ENCODE measurements at regions not wholly inside any gene's neighbourhood (a gene's known extent, or its start where the extent isn't known, plus 50 kb on each side); places are given as distances from the start of the nearest gene placed in this dataset.

DNA sequence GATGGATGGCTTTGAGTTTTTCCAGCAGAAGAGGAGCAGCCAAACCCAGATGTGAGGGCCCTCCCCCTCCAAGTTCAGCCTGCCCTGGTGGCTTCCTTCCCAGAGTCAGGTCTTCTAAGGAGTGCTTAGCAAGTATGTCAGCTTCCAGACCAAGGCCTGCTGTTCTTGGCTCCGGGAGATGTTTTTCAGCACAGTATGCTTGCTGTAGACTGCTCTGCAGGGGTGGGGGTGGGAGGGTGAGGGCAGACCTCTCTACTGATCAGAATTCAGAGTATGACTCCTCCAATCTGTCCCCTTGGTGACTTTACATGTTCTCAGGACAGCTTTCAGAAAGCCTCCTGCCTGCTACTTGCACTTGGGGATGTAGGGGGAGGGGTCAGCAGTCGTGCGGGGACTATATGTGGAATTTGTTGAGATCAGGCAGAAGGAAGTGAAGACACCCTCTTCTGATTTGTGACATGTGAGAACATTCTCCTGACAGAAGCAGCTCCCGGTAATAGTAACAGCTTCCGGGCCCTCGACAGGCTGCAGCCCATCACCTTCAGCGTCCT lies 516.4 kb upstream of the ZMIZ1 start:
- Mint-ChIP-seq H3K27me3 (ENCODE audit: unreplicated experiment) (no peaks in the 10 kb centered on the region), H3K36me3 (ENCODE audit: low read depth, unreplicated experiment) (peaks cover 16% of the 10 kb centered on the region), H3K27ac (ENCODE audit: unreplicated experiment) (peak overlapping the region; percentile 85), H3K4me3 (ENCODE audit: unreplicated experiment) (no peak overlapping the region), H3K4me1 (ENCODE audit: unreplicated experiment) (peaks cover 34% of the 10 kb centered on the region), H3K9me3 (ENCODE audit: unreplicated experiment) (peaks cover 7% of the 10 kb centered on the region)
- TF ChIP-seq CTCF (IDR thresholded peaks at IDR 0.05; ENCODE audit: unreplicated experiment): no peak
- DNase-seq (ENCODE audit: low spot score): no peak

DNA sequence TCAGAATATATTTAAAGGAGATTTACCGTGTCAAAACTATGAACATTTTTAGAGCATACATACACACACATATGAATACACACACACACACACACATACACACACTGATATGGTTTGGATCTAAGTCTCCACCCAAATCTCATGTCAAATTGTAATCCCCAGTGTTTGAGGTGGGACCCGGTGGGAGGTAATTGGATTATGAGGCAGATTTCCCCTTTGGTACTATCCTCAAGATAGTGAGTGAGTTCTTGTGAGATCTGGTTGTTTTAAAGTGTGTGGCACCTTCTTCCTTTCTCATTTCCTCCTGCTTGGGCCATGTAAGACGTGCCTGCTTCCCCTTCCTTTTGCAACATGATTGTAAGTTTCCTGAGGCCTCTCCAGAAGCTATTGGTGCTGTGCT lies 515.0 kb upstream of the ZMIZ1 start:
- H3K4me3 Mint-ChIP-seq (ENCODE audit: unreplicated experiment): no peak overlapping the region
- no peaks in the 10 kb centered on the region for H3K27me3 Mint-ChIP-seq (ENCODE audit: unreplicated experiment)
- H3K27ac Mint-ChIP-seq (ENCODE audit: unreplicated experiment): no peak overlapping the region
- H3K9me3 Mint-ChIP-seq (ENCODE audit: unreplicated experiment): peaks cover 7% of the 10 kb centered on the region
- DNase-seq (ENCODE audit: low spot score): no peak
- H3K4me1 Mint-ChIP-seq (ENCODE audit: unreplicated experiment): peaks cover 28% of the 10 kb centered on the region
- no peak for TF ChIP-seq CTCF (IDR thresholded peaks at IDR 0.05; ENCODE audit: unreplicated experiment)
- peaks cover 7% of the 10 kb centered on the region for H3K36me3 Mint-ChIP-seq (ENCODE audit: low read depth, unreplicated experiment)

- H3K27ac Mint-ChIP-seq (ENCODE audit: unreplicated experiment): no peak overlapping the region
- no peak for TF ChIP-seq CTCF (IDR thresholded peaks at IDR 0.05; ENCODE audit: unreplicated experiment)
- no peak overlapping the region for H3K4me3 Mint-ChIP-seq (ENCODE audit: unreplicated experiment)
- no peaks in the 10 kb centered on the region for H3K27me3 Mint-ChIP-seq (ENCODE audit: unreplicated experiment)
- peaks cover 7% of the 10 kb centered on the region for H3K9me3 Mint-ChIP-seq (ENCODE audit: unreplicated experiment)
- H3K36me3 Mint-ChIP-seq (ENCODE audit: low read depth, unreplicated experiment): peaks cover 7% of the 10 kb centered on the region
- DNase-seq (ENCODE audit: low spot score): no peak
- peaks cover 28% of the 10 kb centered on the region for H3K4me1 Mint-ChIP-seq (ENCODE audit: unreplicated experiment)
Observed at GRCh38 chr10:78555128-78555527, 513.6 kb upstream of the ZMIZ1 start.

DNA sequence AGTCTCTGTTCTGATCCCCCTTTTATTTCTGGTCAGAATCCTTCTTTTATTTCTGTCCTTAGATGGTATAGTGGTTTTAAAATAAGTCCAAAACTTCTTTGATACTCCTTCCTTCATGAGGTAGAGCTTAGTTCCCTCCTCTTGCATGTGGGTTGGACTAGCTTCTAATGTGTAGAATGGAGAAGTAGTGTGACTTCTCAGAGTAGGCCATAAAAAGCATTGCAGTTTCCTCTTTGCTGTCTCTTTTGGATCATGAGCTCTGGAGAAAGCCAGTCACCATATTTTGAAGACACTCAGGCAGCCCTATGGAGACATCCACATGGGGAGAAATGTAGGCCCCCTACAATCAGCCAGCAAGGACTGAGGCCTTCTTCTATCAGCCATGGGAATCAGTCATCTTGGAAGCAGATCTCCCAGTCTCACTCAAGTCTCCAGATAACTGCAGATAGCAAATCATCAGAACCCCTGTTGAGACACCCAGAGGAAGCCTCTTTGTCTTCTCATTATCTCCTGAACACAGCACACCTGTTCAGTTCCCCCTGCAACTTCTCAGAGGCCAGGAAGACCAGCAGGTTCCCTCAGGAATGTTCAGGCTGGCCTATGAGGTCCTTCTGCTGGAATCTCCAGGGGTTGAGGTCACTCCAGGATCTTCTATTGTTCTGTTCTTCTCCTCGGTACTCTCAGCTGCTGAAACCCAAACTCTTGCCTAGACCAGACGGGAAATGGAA lies 511.9 kb upstream of the ZMIZ1 start:
- Mint-ChIP-seq H3K4me3 (ENCODE audit: unreplicated experiment) (no peak overlapping the region), H3K27ac (ENCODE audit: unreplicated experiment) (no peak overlapping the region), H3K4me1 (ENCODE audit: unreplicated experiment) (peaks cover 16% of the 10 kb centered on the region), H3K36me3 (ENCODE audit: low read depth, unreplicated experiment) (peaks cover 7% of the 10 kb centered on the region), H3K27me3 (ENCODE audit: unreplicated experiment) (no peaks in the 10 kb centered on the region), H3K9me3 (ENCODE audit: unreplicated experiment) (peaks cover 7% of the 10 kb centered on the region)
- DNase-seq (ENCODE audit: low spot score): no peak
- TF ChIP-seq CTCF (IDR thresholded peaks at IDR 0.05; ENCODE audit: unreplicated experiment): no peak

- Mint-ChIP-seq H3K4me1 (ENCODE audit: unreplicated experiment) (peaks cover 11% of the 10 kb centered on the region), H3K27me3 (ENCODE audit: unreplicated experiment) (no peaks in the 10 kb centered on the region), H3K27ac (ENCODE audit: unreplicated experiment) (no peak overlapping the region), H3K4me3 (ENCODE audit: unreplicated experiment) (no peak overlapping the region), H3K36me3 (ENCODE audit: low read depth, unreplicated experiment) (peaks cover 7% of the 10 kb centered on the region), H3K9me3 (ENCODE audit: unreplicated experiment) (peaks cover 7% of the 10 kb centered on the region)
- no peak for DNase-seq (ENCODE audit: low spot score)
- TF ChIP-seq CTCF (IDR thresholded peaks at IDR 0.05; ENCODE audit: unreplicated experiment): no peak
Observed at GRCh38 chr10:78557433-78557925, 511.3 kb upstream of the ZMIZ1 start.
